ENCODE measurements at regions not wholly inside any gene's neighbourhood (a gene's known extent, or its start where the extent isn't known, plus 50 kb on each side); places are given as distances from the start of the nearest gene placed in this dataset.
A peak's percentile ranks its signal among the peaks of the same experiment; 100 is the strongest.

DNA sequence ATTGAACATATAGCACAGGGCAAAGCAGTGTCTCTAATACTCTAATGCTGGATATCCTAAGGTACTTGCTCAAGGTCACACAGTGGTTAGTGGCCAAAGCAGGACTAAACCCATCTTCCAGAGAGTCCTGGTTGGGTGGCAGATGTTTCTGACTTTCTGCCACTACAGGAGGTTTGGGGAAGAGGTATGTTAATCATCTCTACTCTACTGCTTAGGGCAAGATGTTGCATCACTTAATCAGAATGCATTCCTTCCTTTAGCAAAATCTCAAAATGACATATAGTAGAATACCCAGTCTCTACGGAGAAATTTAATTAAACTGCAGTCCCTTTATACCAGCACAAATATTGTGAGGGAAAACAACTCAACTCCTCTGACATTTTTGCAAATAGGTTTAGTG is 190.7 kb upstream of the FAM241A start:
- DNase-seq (ENCODE audit: low spot score) = no peak
- H3K36me3 ChIP-seq (replicated peaks; ENCODE audit: insufficient read depth, low read depth) = no peaks in the 10 kb centered on the region
- no peaks in the 10 kb centered on the region for H4K20me1 ChIP-seq (ENCODE audit: insufficient read depth, poor library complexity, severe bottlenecking)
- no peaks in the 10 kb centered on the region for H3K27me3 ChIP-seq
- H3K9me2 ChIP-seq (replicated peaks; ENCODE audit: insufficient read depth) = no peaks in the 10 kb centered on the region
- H3K4me3 ChIP-seq = no peak overlapping the region
- no peaks in the 10 kb centered on the region for H3K79me2 ChIP-seq
- no peak for TF ChIP-seq EZH2phosphoT487 (IDR thresholded peaks at IDR 0.05; ENCODE audit: low read depth, severe bottlenecking, unreplicated experiment)
- TF ChIP-seq CTCF (IDR thresholded peaks at IDR 0.05; ENCODE audit: poor library complexity) = no peak
- no peak for TF ChIP-seq EZH2 (IDR thresholded peaks at IDR 0.05; ENCODE audit: borderline replicate concordance)
- H3K9me3 ChIP-seq (ENCODE audit: low read depth) = no peaks in the 10 kb centered on the region
- peaks cover 10% of the 10 kb centered on the region for H3K4me1 ChIP-seq (ENCODE audit: insufficient read depth)
- H3K4me2 ChIP-seq = no peak overlapping the region
- WGBS (ENCODE audit: low lambda C conversion rate, missing lambda C conversion rate) = 75% methylated on average over 1 of the region's 1 CpG
- no peak overlapping the region for H3K27ac ChIP-seq
- H2AFZ ChIP-seq = no peak overlapping the region

DNA sequence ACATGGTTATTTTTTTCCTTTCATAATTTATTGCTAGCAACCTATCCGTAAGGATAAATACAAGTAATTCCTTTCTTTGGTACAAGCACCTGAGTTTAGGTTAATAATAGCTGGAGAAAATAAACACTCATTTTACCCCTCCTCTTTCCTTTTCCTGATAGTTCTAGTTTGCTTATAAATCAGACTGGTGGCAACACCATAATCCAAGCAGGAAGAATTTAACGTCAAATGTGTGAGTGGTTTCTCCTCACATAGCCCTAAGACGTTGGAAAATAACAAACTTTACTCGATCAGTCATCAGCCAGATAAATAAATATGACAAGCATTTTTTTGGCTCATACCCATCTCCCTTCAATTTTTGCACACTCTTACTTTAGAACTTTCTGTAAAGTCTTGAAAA is 190.3 kb upstream of the FAM241A start:
- Histone ChIP-seq H3K27ac (no peak overlapping the region), H3K9me2 (replicated peaks; ENCODE audit: insufficient read depth) (no peaks in the 10 kb centered on the region), H3K4me1 (ENCODE audit: insufficient read depth) (peaks cover 10% of the 10 kb centered on the region), H4K20me1 (ENCODE audit: insufficient read depth, poor library complexity, severe bottlenecking) (no peaks in the 10 kb centered on the region), H3K9me3 (ENCODE audit: low read depth) (no peaks in the 10 kb centered on the region), H3K4me3 (no peak overlapping the region), H3K79me2 (no peaks in the 10 kb centered on the region), H3K4me2 (no peak overlapping the region), H3K27me3 (no peaks in the 10 kb centered on the region), H2AFZ (no peak overlapping the region), H3K36me3 (replicated peaks; ENCODE audit: insufficient read depth, low read depth) (no peaks in the 10 kb centered on the region)
- WGBS (ENCODE audit: low lambda C conversion rate, missing lambda C conversion rate) = 75% methylated on average over 4 of the region's 4 CpGs
- no peak for TF ChIP-seq CTCF (IDR thresholded peaks at IDR 0.05; ENCODE audit: poor library complexity)
- no peak for TF ChIP-seq EZH2phosphoT487 (IDR thresholded peaks at IDR 0.05; ENCODE audit: low read depth, severe bottlenecking, unreplicated experiment)
- TF ChIP-seq EZH2 (IDR thresholded peaks at IDR 0.05; ENCODE audit: borderline replicate concordance) = no peak
- no peak for DNase-seq (ENCODE audit: low spot score)

GRCh38 chr4:111957116-111957515 is 188.1 kb upstream of the FAM241A start:
- Histone ChIP-seq H3K27ac (no peak overlapping the region), H4K20me1 (ENCODE audit: insufficient read depth, poor library complexity, severe bottlenecking) (no peaks in the 10 kb centered on the region), H3K79me2 (no peaks in the 10 kb centered on the region), H2AFZ (no peak overlapping the region), H3K4me1 (ENCODE audit: insufficient read depth) (peaks cover 10% of the 10 kb centered on the region), H3K36me3 (replicated peaks; ENCODE audit: insufficient read depth, low read depth) (no peaks in the 10 kb centered on the region), H3K9me2 (replicated peaks; ENCODE audit: insufficient read depth) (no peaks in the 10 kb centered on the region), H3K4me2 (no peak overlapping the region), H3K9me3 (ENCODE audit: low read depth) (no peaks in the 10 kb centered on the region), H3K27me3 (no peaks in the 10 kb centered on the region), H3K4me3 (no peak overlapping the region)
- TF ChIP-seq CTCF (IDR thresholded peaks at IDR 0.05; ENCODE audit: poor library complexity) = no peak
- TF ChIP-seq EZH2phosphoT487 (IDR thresholded peaks at IDR 0.05; ENCODE audit: low read depth, severe bottlenecking, unreplicated experiment) = no peak
- TF ChIP-seq EZH2 (IDR thresholded peaks at IDR 0.05; ENCODE audit: borderline replicate concordance) = no peak
- 83% methylated on average over 3 of the region's 3 CpGs for WGBS (ENCODE audit: low lambda C conversion rate, missing lambda C conversion rate)
- no peak for DNase-seq (ENCODE audit: low spot score)

DNA sequence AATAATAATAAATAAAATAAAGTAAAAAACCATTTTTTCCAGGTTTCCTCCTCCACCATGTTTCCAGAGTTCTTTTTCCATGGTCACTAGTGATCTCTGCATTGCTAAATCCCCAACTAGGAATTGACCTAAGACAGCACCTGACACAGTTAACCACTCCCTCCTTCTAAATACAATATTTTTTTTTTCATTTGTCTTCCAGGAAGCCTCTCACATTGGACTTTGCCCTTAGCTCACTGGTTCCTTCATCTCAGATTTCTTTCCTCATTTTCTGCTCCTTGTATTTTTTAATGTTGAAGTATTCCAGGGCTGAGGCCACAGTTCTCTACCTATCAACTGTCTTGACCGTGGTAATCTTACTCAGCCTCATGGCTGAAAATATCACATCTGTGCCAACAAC is 187.3 kb upstream of the FAM241A start:
- TF ChIP-seq EZH2phosphoT487 (IDR thresholded peaks at IDR 0.05; ENCODE audit: low read depth, severe bottlenecking, unreplicated experiment) (no peak), EZH2 (IDR thresholded peaks at IDR 0.05; ENCODE audit: borderline replicate concordance) (no peak), CTCF (IDR thresholded peaks at IDR 0.05; ENCODE audit: poor library complexity) (no peak)
- no peak overlapping the region for H3K4me3 ChIP-seq

More for the DNA sequence above, 187.3 kb upstream of the FAM241A start:
- Histone ChIP-seq H4K20me1 (ENCODE audit: insufficient read depth, poor library complexity, severe bottlenecking) (no peaks in the 10 kb centered on the region), H3K27me3 (no peaks in the 10 kb centered on the region), H3K27ac (peak overlapping the region; percentile 74), H3K9me3 (ENCODE audit: low read depth) (no peaks in the 10 kb centered on the region), H3K4me2 (peak overlapping the region; percentile 17), H3K79me2 (no peaks in the 10 kb centered on the region), H3K36me3 (replicated peaks; ENCODE audit: insufficient read depth, low read depth) (no peaks in the 10 kb centered on the region), H3K9me2 (replicated peaks; ENCODE audit: insufficient read depth) (no peaks in the 10 kb centered on the region), H2AFZ (no peak overlapping the region), H3K4me1 (ENCODE audit: insufficient read depth) (peaks cover 10% of the 10 kb centered on the region)
- DNase-seq (ENCODE audit: low spot score) = peak; percentile 42
- WGBS (ENCODE audit: low lambda C conversion rate, missing lambda C conversion rate) = 80% methylated on average over 1 of the region's 1 CpG
